ENCODE measurements at regions not wholly inside any gene's neighbourhood (a gene's known extent, or its start where the extent isn't known, plus 50 kb on each side); places are given as distances from the start of the nearest gene placed in this dataset.
"Not testable (repeated sequence)": the region's sequence is repeated elsewhere in the genome, so short reads cannot be mapped to it uniquely, and the experiment has no call there.

DNA sequence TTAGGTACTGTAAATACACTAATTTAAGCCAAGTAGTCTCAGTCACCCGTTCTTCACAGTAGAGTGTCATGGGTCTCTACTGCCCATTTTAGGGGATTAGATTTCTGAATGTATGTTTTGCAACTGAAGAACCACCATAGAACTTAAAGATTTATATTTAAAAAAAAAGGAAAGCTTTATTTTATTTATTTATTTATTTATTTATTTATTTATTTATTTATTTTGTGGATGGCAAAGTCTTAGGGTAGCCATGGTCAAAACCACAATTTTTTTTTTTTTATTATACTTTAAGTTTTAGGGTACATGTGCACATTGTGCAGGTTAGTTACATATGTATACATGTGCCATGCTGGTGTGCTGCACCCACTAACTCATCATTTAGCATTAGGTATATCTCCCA, 960.4 kb upstream of the COX7C start:
- 88% methylated on average over 1 of the region's 1 CpG for WGBS
- ATAC-seq; intact Hi-C loops (cut with DNase I): not testable (repeated sequence)

DNA sequence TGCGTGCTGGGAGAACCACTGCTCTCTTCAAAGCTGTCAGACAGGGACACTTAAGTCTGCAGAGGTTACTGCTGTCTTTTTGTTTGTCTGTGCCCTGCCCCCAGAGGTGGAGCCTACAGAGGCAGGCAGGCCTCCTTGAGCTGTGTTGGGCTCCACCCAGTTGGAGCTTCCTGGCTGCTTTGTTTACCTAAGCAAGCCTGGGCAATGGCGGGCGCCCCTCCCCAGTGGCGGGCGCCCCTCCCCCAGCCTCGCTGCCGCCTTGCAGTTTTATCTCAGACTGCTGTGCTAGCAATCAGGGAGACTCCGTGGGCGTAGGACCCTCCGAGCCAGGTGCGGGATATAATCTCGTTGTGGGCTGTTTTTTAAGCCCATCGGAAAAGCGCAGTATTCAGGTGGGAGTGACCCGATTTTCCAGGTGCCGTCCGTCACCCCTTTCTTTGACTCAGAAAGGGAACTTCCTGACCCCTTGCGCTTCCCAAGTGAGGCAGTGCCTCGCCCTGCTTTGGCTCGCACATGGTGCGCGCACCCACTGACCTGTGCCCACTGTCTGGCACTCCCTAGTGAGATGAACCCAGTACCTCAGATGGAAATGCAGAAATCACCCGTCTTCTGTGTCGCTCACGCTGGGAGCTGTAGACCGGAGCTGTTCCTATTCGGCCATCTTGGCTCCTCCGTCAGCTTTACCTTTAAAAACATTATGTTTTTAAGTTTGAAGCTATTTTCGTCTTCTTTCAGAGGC, 954.6 kb upstream of the COX7C start:
- H3K27ac ChIP-seq (ENCODE audit: low read length) = not testable (repeated sequence)

More for the DNA sequence above, 960.4 kb upstream of the COX7C start:
- H3K9me3 ChIP-seq (ENCODE audit: control insufficient read depth, low read length); H3K4me3 ChIP-seq (ENCODE audit: low read length); DNase-seq; H3K27ac ChIP-seq (ENCODE audit: low read length); H3K4me1 ChIP-seq (ENCODE audit: control insufficient read depth, insufficient read depth, low read length); H3K27me3 ChIP-seq (ENCODE audit: control insufficient read depth, insufficient read depth): not testable (repeated sequence)

DNA sequence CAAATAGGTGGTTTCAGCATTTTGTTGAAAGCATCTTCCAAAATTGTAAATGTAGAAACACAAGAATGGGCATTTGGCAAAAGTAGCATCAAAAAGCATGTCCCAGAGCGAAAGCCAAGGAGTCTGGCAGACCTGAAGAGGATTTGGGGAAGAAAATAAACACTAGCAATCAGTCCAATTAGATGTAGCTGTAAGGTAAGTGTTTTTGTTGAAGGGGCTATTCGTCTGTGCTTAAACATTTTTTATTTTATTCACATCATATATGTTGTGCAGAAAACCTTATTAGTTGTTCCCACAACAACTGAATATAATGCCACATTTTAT, 954.1 kb upstream of the COX7C start:
- WGBS = 66% methylated on average over 2 of the region's 2 CpGs
- no peak overlapping the region for H3K27ac ChIP-seq (ENCODE audit: low read length)
- DNase-seq (no peak), ATAC-seq (no peak)
- H3K9me3 ChIP-seq (ENCODE audit: control insufficient read depth, low read length) = no peaks in the 10 kb centered on the region
- intact Hi-C loops (cut with DNase I) = no loop called here
- no peaks in the 10 kb centered on the region for H3K4me1 ChIP-seq (ENCODE audit: control insufficient read depth, insufficient read depth, low read length)
- H3K27me3 ChIP-seq (ENCODE audit: control insufficient read depth, insufficient read depth) = no peaks in the 10 kb centered on the region
- no peak overlapping the region for H3K4me3 ChIP-seq (ENCODE audit: low read length)

More for the DNA sequence above, 954.6 kb upstream of the COX7C start:
- H3K4me1 ChIP-seq (ENCODE audit: control insufficient read depth, insufficient read depth, low read length); DNase-seq; H3K9me3 ChIP-seq (ENCODE audit: control insufficient read depth, low read length); H3K4me3 ChIP-seq (ENCODE audit: low read length); H3K27me3 ChIP-seq (ENCODE audit: control insufficient read depth, insufficient read depth); intact Hi-C loops (cut with DNase I); ATAC-seq: not testable (repeated sequence)
- 91% methylated on average over 23 of the region's 29 CpGs for WGBS

DNA sequence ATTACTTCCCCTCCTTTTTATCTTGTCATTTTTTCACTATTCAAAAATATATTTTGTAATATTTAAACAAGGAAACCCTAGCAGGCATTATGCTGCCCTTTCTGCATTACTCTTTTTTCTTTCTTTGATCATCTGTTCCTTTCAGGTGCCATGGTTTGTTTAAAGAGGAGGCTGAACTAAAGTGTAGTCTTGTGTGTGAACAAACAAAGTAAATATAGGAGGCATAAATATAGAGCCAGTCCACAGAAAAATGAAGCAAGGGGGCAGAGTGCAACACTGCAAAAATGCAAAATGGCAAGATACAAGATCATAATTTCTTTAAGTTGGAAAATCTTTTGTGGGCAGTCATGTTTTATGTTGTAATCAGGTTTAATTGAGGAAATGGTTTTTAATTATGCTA, 947.3 kb upstream of the COX7C start:
- H3K4me3 ChIP-seq (ENCODE audit: low read length) = no peak overlapping the region
- ATAC-seq (no peak), DNase-seq (no peak)
- no peak overlapping the region for H3K27ac ChIP-seq (ENCODE audit: low read length)
- H3K4me1 ChIP-seq (ENCODE audit: control insufficient read depth, insufficient read depth, low read length) = no peaks in the 10 kb centered on the region
- H3K27me3 ChIP-seq (ENCODE audit: control insufficient read depth, insufficient read depth) = no peaks in the 10 kb centered on the region
- H3K9me3 ChIP-seq (ENCODE audit: control insufficient read depth, low read length) = no peaks in the 10 kb centered on the region
- intact Hi-C loops (cut with DNase I) = no loop called here

DNA sequence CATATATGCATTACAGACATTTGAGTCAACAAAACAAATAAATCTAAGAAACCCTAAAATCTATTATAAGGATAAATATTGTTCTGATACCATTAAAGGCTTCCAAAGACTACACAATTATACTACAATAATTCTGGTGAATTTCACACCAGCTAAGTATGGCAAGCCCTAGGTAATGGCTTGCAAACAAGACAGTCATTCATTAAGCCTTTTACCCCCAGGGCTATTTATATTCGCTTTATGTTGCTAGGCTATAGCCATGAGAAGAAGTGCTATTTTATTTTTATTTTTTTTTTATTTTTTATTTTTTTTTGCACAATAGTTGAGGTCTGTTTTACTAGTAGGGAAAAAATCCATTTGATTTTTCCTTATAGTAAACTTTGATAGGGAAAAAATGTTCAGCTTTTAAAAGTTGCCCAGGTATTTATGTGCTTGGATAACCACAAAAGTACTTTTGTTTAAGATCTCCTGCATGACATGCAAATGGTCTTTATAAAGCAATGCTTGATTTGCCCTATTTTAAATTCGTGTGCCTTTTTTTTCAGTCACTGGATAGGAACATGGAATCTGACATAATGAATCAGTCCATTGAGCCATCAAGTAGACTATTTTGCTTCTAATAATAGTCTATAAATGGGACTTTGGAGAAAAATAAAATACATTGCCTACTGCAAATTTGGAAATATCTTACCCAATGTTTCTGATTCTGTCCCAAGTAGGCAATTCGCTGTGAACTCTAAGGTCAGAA, 946.3 kb upstream of the COX7C start:
- intact Hi-C loops (cut with DNase I) = no loop called here
- Histone ChIP-seq H3K9me3 (ENCODE audit: control insufficient read depth, low read length) (no peaks in the 10 kb centered on the region), H3K4me1 (ENCODE audit: control insufficient read depth, insufficient read depth, low read length) (no peaks in the 10 kb centered on the region), H3K27me3 (ENCODE audit: control insufficient read depth, insufficient read depth) (no peaks in the 10 kb centered on the region), H3K4me3 (ENCODE audit: low read length) (no peak overlapping the region), H3K27ac (ENCODE audit: low read length) (no peak overlapping the region)
- DNase-seq (no peak), ATAC-seq (no peak)
- WGBS = 71% methylated on average over 3 of the region's 3 CpGs

DNA sequence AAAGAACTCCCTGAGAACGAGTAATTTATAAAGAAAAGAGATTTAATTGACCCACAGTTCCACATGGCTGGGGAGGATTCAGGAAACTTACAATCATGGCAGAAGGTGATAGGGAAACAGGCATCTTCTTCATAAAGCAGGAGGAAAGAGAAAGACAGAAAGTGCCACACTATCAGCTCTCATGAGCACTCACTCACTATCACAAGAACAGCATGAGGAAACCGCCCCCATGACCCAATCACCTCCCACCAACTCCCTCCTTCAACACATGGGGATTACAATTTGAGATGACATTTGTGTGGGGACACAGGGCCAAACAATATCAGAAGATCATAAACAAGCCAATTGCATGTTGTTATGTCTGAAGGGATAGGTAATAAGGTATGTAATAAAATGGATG, 935.9 kb upstream of the COX7C start:
- no peak for ATAC-seq
- Histone ChIP-seq H3K4me3 (ENCODE audit: low read length) (no peak overlapping the region), H3K27ac (ENCODE audit: low read length) (no peak overlapping the region), H3K27me3 (ENCODE audit: control insufficient read depth, insufficient read depth) (no peaks in the 10 kb centered on the region), H3K4me1 (ENCODE audit: control insufficient read depth, insufficient read depth, low read length) (no peaks in the 10 kb centered on the region), H3K9me3 (ENCODE audit: control insufficient read depth, low read length) (no peaks in the 10 kb centered on the region)
- no peak for DNase-seq
- intact Hi-C loops (cut with DNase I) = no loop called here
- 32% methylated on average over 2 of the region's 2 CpGs for WGBS

DNA sequence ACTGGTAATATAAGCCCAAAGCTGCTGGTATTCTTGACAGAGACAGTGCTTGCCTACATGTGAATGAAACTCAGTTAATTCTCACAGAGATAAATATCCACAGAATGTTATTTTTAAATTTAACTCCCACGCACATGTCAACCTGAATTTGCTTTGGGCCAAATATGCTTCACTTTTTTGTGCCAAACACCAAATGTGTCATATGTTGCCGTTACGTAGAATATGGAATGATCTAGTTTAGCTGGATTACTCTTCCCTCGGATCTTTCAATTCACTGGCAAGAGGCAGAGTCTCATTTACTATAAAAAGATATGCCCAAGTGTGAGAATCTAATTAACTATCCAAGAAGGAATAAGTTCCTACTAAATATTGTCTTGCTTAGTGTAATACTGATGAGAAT, 933.4 kb upstream of the COX7C start:
- DNase-seq = no peak
- intact Hi-C loops (cut with DNase I) = no loop called here

DNA sequence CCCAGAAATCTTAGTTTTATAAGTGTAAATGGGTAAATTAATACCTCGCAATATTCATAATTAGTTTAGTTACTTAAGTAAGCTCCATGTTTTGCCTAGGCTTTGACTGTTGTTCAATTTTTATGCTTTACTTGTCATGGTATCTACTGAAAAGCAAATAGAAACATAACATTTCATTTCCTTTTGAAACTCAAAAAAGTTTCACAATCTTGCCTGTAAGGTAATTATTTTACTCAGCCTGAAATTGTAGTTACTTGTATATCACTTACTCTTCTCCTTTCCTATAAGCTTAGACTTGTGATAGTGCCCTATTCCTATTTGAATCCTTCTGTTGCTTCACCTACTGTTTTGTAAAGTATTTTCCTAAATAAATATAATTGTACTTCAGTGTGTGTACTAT, 914.4 kb upstream of the COX7C start:
- H3K4me3 ChIP-seq (ENCODE audit: low read length) = no peak overlapping the region
- WGBS = 89% methylated on average over 1 of the region's 1 CpG
- no peak overlapping the region for H3K27ac ChIP-seq (ENCODE audit: low read length)
- H3K4me1 ChIP-seq (ENCODE audit: control insufficient read depth, insufficient read depth, low read length) = no peaks in the 10 kb centered on the region
- H3K27me3 ChIP-seq (ENCODE audit: control insufficient read depth, insufficient read depth) = no peaks in the 10 kb centered on the region
- no peaks in the 10 kb centered on the region for H3K9me3 ChIP-seq (ENCODE audit: control insufficient read depth, low read length)
- intact Hi-C loops (cut with DNase I) = no loop called here
- no peak for DNase-seq
- no peak for ATAC-seq

More for the DNA sequence above, 933.4 kb upstream of the COX7C start:
- Histone ChIP-seq H3K4me1 (ENCODE audit: control insufficient read depth, insufficient read depth, low read length) (no peaks in the 10 kb centered on the region), H3K27ac (ENCODE audit: low read length) (no peak overlapping the region), H3K27me3 (ENCODE audit: control insufficient read depth, insufficient read depth) (no peaks in the 10 kb centered on the region), H3K9me3 (ENCODE audit: control insufficient read depth, low read length) (no peaks in the 10 kb centered on the region), H3K4me3 (ENCODE audit: low read length) (no peak overlapping the region)
- no peak for ATAC-seq
- WGBS = 73% methylated on average over 4 of the region's 4 CpGs

DNA sequence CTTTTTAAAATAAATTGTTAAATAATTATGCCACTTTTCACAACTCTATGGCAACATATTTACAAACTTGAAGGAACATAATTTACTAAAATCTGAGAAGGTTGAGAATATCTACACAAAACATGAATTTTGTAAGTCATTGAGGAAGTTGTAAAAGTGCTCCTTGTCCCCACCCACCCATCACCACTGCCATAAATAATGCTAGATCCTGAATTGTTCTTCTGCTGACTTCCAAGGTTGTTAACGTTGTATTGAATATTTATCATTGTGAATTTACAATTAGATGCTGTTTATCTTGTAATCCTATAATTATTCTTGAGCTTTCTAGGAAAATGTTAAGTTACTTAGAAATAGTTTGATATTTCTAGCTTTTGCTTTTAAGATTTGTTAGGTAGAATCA, 908.0 kb upstream of the COX7C start:
- intact Hi-C loops (cut with DNase I) = no loop called here
- no peak for ATAC-seq
- no peak for DNase-seq
- Histone ChIP-seq H3K27ac (ENCODE audit: low read length) (no peak overlapping the region), H3K4me1 (ENCODE audit: control insufficient read depth, insufficient read depth, low read length) (no peaks in the 10 kb centered on the region), H3K4me3 (ENCODE audit: low read length) (no peak overlapping the region), H3K9me3 (ENCODE audit: control insufficient read depth, low read length) (no peaks in the 10 kb centered on the region), H3K27me3 (ENCODE audit: control insufficient read depth, insufficient read depth) (no peaks in the 10 kb centered on the region)
- WGBS = 54% methylated on average over 1 of the region's 1 CpG

DNA sequence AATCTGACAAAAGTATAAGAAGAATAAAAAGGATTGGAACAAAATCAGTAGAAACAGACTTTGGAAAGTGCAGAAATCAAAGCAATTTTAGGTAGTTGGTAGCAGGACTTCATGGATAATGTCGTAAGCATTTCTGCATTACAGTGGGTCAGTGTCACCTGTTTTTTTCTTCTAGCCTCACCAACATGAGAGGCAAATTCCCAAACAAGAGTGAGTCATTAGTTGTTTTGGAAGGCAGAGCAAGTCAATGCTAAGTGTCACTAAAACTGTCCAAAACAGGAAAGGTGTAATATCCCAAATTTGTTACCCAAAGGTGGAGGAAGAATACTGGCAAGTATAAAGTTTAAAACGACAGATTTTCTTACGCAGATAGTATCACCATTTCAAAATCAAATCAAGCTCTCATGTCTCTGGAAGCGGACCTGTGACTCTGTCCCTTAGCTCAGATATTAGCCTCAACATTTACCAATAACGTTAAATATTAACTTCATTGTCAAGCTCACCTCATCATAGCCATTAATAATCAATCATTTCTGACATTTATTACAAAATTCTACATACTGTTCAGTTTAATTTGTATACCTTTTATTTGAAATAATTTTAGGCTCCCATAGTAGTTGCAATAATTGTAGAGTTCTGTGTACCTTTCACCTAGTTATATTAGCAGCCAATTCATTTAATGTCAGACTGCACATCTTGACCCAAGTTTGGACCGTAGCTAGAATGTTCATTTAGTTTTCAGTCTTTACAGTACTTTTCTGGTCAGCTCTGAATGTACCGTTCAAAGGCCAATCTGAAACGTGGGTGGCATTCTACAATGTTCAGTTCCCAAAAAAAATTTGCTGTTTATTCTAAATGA, 901.2 kb upstream of the COX7C start:
- ATAC-seq = no peak
- no peaks in the 10 kb centered on the region for H3K9me3 ChIP-seq (ENCODE audit: control insufficient read depth, low read length)
- H3K4me3 ChIP-seq (ENCODE audit: low read length) = no peak overlapping the region
- no peaks in the 10 kb centered on the region for H3K27me3 ChIP-seq (ENCODE audit: control insufficient read depth, insufficient read depth)
- no peaks in the 10 kb centered on the region for H3K4me1 ChIP-seq (ENCODE audit: control insufficient read depth, insufficient read depth, low read length)
- no peak for DNase-seq
- intact Hi-C loops (cut with DNase I) = no loop called here
- 78% methylated on average over 8 of the region's 8 CpGs for WGBS
- H3K27ac ChIP-seq (ENCODE audit: low read length) = no peak overlapping the region

DNA sequence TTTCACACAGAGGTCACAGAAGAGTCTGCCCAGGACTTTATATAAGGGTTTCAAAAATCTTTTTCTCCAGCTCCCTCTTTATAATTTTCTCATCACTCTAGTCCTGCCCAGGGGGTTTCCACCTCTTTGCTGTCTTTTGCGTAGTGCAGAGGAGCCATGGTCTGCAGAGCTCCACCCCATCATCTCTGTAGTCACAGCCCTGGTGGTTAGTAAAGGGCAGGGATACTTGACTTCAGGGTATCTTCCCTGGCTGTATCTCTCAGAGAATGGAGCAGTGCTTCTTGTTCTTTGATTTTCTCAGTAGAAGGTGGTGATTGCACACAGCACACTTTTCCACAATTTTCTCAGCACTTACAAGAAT, 900.6 kb upstream of the COX7C start:
- ATAC-seq = no peak
- 79% methylated on average over 1 of the region's 1 CpG for WGBS

More for the DNA sequence above, 900.6 kb upstream of the COX7C start:
- H3K27ac ChIP-seq (ENCODE audit: low read length) = no peak overlapping the region
- H3K4me3 ChIP-seq (ENCODE audit: low read length) = no peak overlapping the region
- no peaks in the 10 kb centered on the region for H3K9me3 ChIP-seq (ENCODE audit: control insufficient read depth, low read length)
- intact Hi-C loops (cut with DNase I) = no loop called here
- no peaks in the 10 kb centered on the region for H3K4me1 ChIP-seq (ENCODE audit: control insufficient read depth, insufficient read depth, low read length)
- no peaks in the 10 kb centered on the region for H3K27me3 ChIP-seq (ENCODE audit: control insufficient read depth, insufficient read depth)
- DNase-seq = no peak
